K562 (cell line): ENCODE measurements at regions not wholly inside any gene's neighbourhood (a gene's known extent, or its start where the extent isn't known, plus 50 kb on each side); places are given as distances from the start of the nearest gene placed in this dataset.
A peak's percentile ranks its signal among the peaks of the same experiment; 100 is the strongest.

ENCODE experiments used
- ARNT ChIP-seq, 2 experiments: fragments of 450-650 bp; IDR thresholded peaks; 2 replicates each; pipeline ENCODE4 v1.6.1; 2016; ENCODE audit warnings: mild to moderate bottlenecking in 1 of 2
- ATF7 ChIP-seq: fragments of 450-650 bp; IDR thresholded peaks from 2 replicates; pipeline ENCODE4 v1.7.1; 2014; ENCODE audit warnings: mild to moderate bottlenecking, moderate library complexity
- BCLAF1 ChIP-seq, 2 experiments: fragments of 450-650 bp in 1 of 2; IDR thresholded peaks; 2 replicates each; pipeline ENCODE4 v1.6.1; 2011 to 2017; ENCODE audit warnings: low read depth in 2 of 2, antibody characterized with exemption in 1 of 2, borderline replicate concordance in 1 of 2, low read length in 1 of 2, mild to moderate bottlenecking in 1 of 2, mixed read lengths in 1 of 2; ENCODE audit not compliant: control insufficient read depth in 1 of 2
- BMI1 ChIP-seq: fragments of 150-350 bp; IDR thresholded peaks from 2 replicates; pipeline ENCODE4 v1.6.1; 2014; ENCODE audit warnings: low read length
- BRF2 ChIP-seq: IDR thresholded peaks from 3 replicates; pipeline ENCODE4 v1.6.1; 2011; ENCODE audit warnings: borderline replicate concordance, mild to moderate bottlenecking; ENCODE audit not compliant: insufficient read length, insufficient read depth
- CBFA2T3 ChIP-seq: fragments of 450-650 bp; IDR thresholded peaks from 2 replicates; pipeline ENCODE4 v1.6.1; 2017
- CXXC5 ChIP-seq: fragments of 250-450 bp; sonication (Bioruptor Pico); IDR thresholded peaks from 2 replicates; pipeline ENCODE4 v1.8.0; 2022; ENCODE audit warnings: inconsistent platforms, mild to moderate bottlenecking, moderate library complexity
- ETV5 ChIP-seq: sonication (generic); formaldehyde crosslinking; IDR thresholded peaks from 2 replicates; pipeline ENCODE4 v1.4.0; 2020; ENCODE audit warnings: low read depth, mild to moderate bottlenecking, missing genetic modification reagents
- GTF2E2 ChIP-seq: fragments of 200-800 bp; sonication (Bioruptor generic); IDR thresholded peaks from 2 replicates; pipeline ENCODE4 v1.6.1; 2016; ENCODE audit warnings: missing genetic modification characterization, missing compliant biosample characterization
- MCM3 ChIP-seq: fragments of 450-650 bp; IDR thresholded peaks from 2 replicates; pipeline ENCODE4 v1.6.1; 2016
- NEUROD1 ChIP-seq: fragments of 150-350 bp; IDR thresholded peaks from 2 replicates; pipeline ENCODE4 v1.6.1; 2014; ENCODE audit warnings: borderline replicate concordance, low read length, low read depth; ENCODE audit not compliant: partially characterized antibody
- NR3C1 ChIP-seq: sonication (generic); formaldehyde crosslinking; IDR thresholded peaks from 2 replicates; pipeline ENCODE4 v1.8.1; 2022; ENCODE audit warnings: missing genetic modification reagents
- POLR3A ChIP-seq: IDR thresholded peaks from 2 replicates; pipeline ENCODE4 v1.6.1; 2011; ENCODE audit warnings: borderline replicate concordance, mild to moderate bottlenecking, moderate library complexity; ENCODE audit not compliant: insufficient read length, insufficient read depth; ENCODE audit errors: extremely low read depth
- POU5F1 ChIP-seq: fragments of 150-350 bp; IDR thresholded peaks from 2 replicates; pipeline ENCODE4 v1.6.1; 2014; ENCODE audit warnings: borderline replicate concordance, low read length, low read depth, mild to moderate bottlenecking; ENCODE audit not compliant: partially characterized antibody
- RBM22 ChIP-seq: fragments of 200-400 bp; formaldehyde crosslinking; IDR thresholded peaks from 2 replicates; pipeline ENCODE4 v1.6.1; 2018; ENCODE audit warnings: low read length, low read depth; ENCODE audit not compliant: poor library complexity, severe bottlenecking
- RBM25 ChIP-seq: fragments of 200-400 bp; formaldehyde crosslinking; IDR thresholded peaks from 2 replicates; pipeline ENCODE4 v1.6.1; 2018; ENCODE audit warnings: low read length, low read depth, moderate library complexity; ENCODE audit not compliant: severe bottlenecking
- SMAD3 ChIP-seq: fragments of 450-650 bp; formaldehyde crosslinking; conservative IDR thresholded peaks from 2 replicates; pipeline ENCODE4 v1.4.0; 2020; ENCODE audit warnings: mild to moderate bottlenecking
- SMARCC2 ChIP-seq: fragments of 450-650 bp; IDR thresholded peaks from 2 replicates; pipeline ENCODE4 v1.6.1; 2017; ENCODE audit warnings: antibody characterized with exemption, moderate library complexity, mild to moderate bottlenecking, low read depth
- SRSF9 ChIP-seq: fragments of 200-400 bp; formaldehyde crosslinking; IDR thresholded peaks from 2 replicates; pipeline ENCODE4 v1.6.1; 2017; ENCODE audit warnings: low read depth, low read length, borderline replicate concordance
- TFAM ChIP-seq: fragments of 250-450 bp; sonication (Bioruptor Pico); conservative IDR thresholded peaks from 2 replicates; pipeline ENCODE4 v1.5.0; 2021; ENCODE audit warnings: mild to moderate bottlenecking, moderate library complexity
- ZBTB8A ChIP-seq: fragments of 450-650 bp; IDR thresholded peaks from 2 replicates; pipeline ENCODE4 v1.6.1; 2018; ENCODE audit warnings: mild to moderate bottlenecking, moderate library complexity; ENCODE audit not compliant: partially characterized antibody
- ZNF384 ChIP-seq: IDR thresholded peaks from 2 replicates; pipeline ENCODE4 v1.6.1; 2012; ENCODE audit warnings: low read depth, low read length, improper control_type of control experiment
- ZNF511 ChIP-seq: sonication (generic); formaldehyde crosslinking; IDR thresholded peaks from 2 replicates; pipeline ENCODE4 v1.8.0; 2022; ENCODE audit warnings: mild to moderate bottlenecking, missing genetic modification reagents
- TF ChIP-seq, protein P1 (sequence below): fragments of 450-650 bp; IDR thresholded peaks from 2 replicates; pipeline ENCODE4 v1.6.1; 2016

DNA sequence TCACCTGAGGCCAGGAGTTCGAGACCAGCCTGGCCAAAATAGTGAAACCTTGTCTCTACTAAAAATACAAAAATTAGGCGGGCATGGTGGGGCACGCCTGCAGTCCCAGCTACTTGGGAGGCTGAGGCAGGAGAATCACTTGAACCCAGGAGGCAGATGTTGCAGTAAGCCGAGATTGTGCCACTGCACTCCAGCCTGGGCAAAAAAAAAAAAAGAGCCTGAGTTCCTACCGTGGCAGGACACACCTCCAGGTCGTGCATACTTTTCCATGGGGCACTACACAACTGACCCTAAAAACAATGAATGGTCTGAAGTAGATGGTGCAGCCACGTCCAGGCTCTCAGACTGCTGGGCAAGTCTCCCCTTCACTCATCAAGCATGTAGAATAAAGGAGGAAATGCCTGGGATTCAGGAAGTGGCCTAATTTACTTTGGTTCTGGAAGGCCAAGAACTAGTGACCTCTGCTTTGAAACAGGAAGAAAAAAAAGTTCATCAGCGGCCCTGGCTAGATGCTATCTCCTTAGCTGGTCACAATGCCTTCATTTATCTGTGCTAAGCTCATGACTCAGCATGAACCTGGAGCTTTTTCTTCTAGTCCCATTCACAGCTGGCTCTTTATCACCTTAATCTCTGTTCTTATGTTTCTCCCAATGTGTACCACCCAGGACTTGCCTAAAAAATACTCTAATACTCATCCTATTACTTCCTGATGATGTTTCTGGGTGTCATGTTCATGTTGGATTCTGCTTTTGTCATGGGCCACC lies 55.8 kb upstream of the OR6J1 start (continued):
- TF ChIP-seq, protein P1, sequence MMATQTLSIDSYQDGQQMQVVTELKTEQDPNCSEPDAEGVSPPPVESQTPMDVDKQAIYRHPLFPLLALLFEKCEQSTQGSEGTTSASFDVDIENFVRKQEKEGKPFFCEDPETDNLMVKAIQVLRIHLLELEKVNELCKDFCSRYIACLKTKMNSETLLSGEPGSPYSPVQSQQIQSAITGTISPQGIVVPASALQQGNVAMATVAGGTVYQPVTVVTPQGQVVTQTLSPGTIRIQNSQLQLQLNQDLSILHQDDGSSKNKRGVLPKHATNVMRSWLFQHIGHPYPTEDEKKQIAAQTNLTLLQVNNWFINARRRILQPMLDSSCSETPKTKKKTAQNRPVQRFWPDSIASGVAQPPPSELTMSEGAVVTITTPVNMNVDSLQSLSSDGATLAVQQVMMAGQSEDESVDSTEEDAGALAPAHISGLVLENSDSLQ = no peak
- TF ChIP-seq SMARCC2 (peak; percentile 79), MCM3 (no peak), POU5F1 (no peak), SRSF9 (no peak), RBM22 (no peak), NR3C1 (CRISPR knock-in tag) (no peak), CBFA2T3 (peak; percentile 55), RBM25 (no peak), TFAM (no peak), ZNF511 (no peak), GTF2E2 (tag) (no peak), ETV5 (CRISPR knock-in tag) (no peak), SMAD3 (CRISPR knock-in tag) (no peak), NEUROD1 (no peak), BCLAF1 (IDR thresholded peaks at IDR 0.05; ENCODE audit: borderline replicate concordance in 1 of 2, control insufficient read depth in 1 of 2, low read depth in 2 of 2, low read length in 1 of 2) (no peak), POLR3A (no peak), CXXC5 (CRISPR knock-in tag) (peak; percentile 40; the same call in 1 of the 2 replicates), ZBTB8A (no peak), BMI1 (no peak), ZNF384 (peak; percentile 88), BRF2 (no peak), ATF7 (peak; percentile 52), ARNT (IDR thresholded peaks at IDR 0.05) (no peak)
